GM18867 (cell line): ENCODE measurements at regions not wholly inside any gene's neighbourhood (a gene's known extent, or its start where the extent isn't known, plus 50 kb on each side); places are given as distances from the start of the nearest gene placed in this dataset.

ENCODE experiments used
- ATAC-seq: cut with Tn5 transposase; IDR thresholded peaks from one replicate; pipeline ENCODE4 v1.9.1; 2021; ENCODE audit warnings: mild to moderate bottlenecking, moderate library complexity; ENCODE audit not compliant: unreplicated experiment

DNA sequence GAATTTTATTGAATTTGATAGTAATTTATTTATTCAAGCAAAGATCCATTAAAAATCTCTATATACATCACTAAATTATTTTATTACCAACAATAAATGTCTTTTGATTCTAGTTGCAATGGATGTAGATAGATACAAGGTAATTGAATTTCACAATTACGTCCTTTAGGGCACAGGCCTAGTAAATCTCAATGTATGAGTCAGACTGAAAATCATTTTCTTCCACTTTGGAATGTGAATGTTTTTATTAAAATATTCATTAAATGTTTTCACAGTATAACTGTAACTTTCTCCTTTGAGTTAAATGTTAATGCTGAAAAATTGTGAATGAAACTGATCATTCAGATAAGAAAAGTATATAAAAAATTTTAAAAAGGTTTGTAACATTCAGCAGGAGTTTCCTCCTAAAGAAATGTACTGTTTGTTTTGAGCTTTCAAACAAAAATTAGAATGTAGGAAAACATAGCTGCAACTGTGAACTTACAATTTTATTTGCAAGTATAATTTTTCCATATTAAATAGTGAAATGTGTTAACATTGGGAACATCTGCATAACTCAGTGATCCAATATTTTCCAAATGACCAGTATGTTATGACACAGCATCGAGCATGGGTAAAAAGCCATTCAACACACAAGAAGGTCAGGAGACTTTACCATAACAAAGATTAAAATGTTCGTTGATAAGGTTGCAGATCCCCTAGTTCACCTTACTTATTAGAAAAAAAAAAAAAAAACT lies 663.7 kb downstream of the METTL4 start:
- no peak for ATAC-seq

DNA sequence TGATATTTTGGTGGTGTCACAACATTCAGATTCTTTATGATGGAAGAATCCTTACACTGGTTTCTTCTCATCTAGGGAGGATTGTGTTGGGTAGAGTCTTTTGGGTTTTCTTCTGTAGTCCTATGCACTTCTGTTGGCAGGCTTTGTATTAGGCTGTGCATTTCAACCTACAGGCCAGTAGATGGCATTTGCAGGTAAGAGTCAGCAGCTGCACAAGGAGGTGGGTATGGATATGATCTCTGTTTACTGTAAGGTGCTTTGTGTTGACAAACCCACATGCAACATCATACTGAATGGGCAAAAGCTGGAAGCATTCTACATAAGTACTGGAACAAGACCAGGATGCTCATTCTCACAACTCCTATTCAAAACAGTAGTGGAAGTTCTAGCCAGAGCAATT lies 656.8 kb downstream of the METTL4 start:
- peak; percentile 76 for ATAC-seq

DNA sequence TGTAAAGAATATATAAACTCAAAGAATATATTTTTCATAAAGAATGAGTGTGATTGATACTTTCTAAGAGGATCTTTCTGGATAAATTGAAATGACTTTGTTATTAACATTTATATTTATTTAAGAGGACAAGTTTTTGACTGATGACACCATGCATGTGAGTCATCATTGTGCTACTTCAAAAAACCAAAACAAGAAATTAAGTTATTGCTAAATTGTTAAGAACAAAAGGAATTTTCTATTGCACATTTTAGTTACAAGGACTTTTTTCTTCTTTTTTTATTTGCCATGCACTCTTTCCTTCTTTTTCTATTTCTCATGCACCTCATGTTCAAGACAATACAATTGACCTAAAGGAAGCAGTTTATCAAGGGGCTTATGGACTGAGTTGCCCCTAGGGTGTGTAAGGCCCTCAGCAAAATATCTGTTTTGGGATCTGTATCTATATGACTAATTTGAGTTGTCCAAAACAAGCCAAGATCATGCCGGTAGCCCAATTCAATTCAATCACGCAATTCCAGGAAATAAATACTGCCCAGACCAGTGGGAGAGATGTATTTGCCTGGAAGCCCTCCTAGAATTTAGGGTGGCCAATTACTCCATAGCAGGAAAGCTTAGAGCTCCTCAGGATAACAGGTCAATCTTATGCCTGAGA lies 654.3 kb downstream of the METTL4 start:
- ATAC-seq = no peak

- no peak for ATAC-seq
Observed at GRCh38 chr18:1917569-1917968, 653.7 kb downstream of the METTL4 start.

DNA sequence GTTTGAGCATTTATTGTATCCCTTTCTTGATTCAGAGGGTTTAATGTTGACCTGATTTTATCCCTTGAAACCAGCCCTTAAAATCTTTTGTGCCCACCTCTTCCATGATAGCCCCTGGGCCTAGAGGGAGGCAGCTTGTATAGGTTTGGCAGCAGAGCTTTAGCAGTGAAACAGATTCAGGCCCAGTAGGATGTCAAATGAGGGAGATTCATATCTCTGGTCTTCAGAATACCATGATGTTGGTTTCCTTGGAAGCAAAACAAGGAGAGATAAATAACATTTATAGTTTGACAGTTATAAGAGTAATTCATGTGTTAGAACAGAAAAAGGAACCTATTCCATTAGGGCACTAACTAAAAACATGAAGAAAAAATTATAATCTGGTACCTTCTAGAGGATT lies 649.2 kb downstream of the METTL4 start:
- no peak for ATAC-seq

DNA sequence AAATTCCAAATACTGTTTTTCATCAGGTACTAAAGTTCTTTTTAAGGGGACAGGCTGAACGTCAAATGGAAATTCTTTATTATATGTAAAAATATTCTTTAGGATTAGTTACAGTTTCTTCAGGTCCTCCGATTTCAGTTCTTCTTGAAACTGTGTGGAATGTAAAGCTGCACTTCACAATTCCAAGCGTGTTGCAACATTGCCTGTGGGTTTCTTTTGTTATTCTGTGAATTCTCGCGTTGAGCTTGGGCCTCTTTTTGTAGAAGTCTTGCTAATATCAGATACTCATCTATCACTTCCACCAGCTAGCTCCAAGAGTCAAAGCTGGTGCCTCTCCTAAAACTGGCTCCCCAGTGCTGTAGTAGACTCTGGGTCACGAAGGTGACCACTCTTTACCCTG lies 642.6 kb downstream of the METTL4 start:
- no peak for ATAC-seq

DNA sequence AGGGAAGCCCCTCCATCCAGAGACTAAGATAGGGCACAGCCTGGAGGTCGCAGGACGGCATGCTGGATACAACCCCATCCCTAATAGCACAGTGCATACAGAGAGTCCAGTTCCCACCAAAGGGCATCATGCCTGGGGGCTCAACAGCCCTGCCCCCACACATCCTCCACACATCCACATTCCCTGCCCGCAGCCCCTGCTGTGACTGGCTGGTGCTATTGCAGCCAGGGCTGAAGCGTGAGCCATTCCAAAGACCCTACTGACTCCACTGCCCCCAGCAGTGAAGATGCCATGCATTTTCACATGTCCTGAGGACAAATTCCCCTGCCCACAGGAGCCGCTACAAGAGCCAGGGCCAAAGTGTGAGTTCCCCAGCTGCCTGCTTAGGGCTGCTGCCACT lies 641.6 kb downstream of the METTL4 start:
- no peak for ATAC-seq

DNA sequence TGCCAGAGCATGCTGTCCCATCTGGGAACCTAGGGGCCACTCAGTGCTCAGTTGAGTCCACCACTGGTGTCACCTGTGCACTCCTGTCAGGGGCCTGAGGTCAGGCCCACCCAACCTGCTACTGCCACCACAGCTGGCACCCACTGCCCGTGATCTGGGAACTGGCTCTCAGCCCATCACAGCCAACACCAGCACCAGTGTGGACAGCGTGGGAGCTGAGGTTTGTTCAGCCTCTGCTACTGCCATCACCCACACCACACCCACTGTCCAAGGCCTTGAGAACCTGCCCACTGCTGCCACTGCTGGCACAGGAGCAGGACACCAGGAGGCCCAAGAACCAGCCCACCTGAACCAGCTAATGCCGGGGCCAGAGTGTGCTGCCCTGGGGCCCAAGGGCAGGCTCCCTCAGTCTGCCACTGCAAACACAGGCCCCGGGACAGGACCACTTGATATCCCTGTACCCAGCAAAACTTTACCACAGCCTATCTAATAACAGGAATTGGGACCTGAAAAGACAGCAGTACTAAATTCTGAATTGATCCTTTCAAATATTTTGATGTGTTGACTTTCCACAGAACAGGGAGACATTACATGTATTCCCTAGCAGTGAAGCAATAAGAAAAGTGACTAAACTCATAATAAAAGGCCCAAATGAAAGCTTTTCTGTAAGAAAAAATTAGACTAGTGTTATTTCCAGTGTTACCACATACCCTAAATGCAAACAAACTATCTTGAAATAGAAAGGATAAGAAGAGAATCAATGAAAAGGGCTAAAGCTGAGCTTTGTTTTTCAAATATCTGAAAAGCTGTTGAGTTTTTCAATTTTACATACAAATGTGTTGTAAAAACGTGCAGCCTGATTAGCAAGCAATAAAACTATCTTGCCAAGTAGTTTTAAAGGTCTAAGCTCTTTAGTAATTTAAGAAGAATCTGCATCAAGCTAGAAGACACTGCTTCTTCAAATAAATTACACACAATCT lies 640.7 kb downstream of the METTL4 start:
- no peak for ATAC-seq

- ATAC-seq = no peak
Observed at GRCh38 chr18:1952486-1952885, 618.8 kb downstream of the METTL4 start.

DNA sequence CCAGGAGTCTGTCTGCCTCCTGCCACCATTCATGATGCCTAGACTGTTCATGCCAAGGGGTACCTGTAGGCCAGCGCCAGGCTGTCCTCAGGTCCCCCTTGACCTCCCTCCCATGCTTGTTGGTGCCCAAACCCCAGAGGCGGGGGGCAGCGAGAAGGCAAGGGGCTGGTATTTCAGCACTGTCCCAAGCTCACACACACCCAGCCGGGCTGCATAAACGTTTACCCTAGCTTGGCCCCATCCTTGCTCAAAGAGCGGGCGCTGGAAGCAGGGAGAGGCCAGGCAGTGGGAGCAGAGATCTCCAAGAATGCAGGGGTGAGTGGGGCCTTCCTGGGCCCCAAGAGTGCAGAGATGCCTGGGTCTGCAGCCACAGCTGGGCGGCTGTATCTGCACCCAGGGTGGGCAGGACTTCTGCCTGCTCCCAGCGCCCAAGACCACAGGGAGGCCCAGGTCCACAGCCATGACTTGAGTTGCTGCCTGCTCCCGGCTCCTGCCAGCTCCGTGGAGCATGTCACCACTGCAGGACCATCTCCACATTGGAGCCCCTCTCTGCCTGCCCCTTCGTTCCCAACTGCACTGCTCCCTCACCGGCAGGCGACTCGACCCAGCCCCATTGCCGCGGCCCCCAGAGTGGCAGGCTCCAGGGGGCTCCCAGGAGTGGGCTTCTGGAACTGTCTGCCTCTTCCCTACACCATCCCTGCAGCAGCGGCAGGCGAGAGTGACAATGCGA lies 616.6 kb downstream of the METTL4 start:
- ATAC-seq = no peak

- no peak for ATAC-seq
Observed at GRCh38 chr18:1958798-1959197, 612.5 kb downstream of the METTL4 start.

- no peak for ATAC-seq
Observed at GRCh38 chr18:1965016-1965415, 606.3 kb downstream of the METTL4 start.

- no peak for ATAC-seq
Observed at GRCh38 chr18:1965541-1965940, 605.8 kb downstream of the METTL4 start.

DNA sequence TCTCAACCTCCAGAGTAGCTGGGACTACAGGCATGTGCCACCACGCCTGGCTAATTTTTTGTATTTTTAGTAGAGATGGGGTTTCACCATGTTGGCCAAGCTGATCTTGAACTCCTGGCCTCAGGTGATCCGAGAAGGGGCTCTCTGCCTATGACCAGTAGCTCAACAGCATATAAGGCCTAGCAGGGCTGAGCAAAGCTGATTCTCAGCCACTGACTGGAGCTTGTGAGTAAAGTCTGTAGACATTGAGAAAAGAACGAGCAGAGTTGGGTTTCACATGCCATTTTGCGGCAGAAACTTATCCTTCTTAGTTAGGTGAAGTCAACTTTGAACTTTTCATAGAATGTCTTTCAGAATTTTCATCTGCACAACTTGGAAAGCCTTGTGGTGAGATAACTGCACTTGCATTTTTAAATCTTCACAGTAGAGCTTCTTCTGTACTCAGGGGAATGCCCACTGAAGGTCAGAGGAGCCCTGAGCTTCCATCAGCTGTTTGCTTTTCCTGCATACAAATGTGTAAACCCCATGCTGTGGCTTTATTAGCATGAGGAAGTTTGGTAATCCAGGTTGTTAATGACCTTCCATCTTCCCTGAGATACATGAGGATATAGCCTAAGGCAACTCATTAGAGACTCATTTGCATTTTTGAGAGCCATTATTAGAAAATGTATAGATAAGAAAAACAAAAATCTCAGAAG lies 602.4 kb downstream of the METTL4 start:
- ATAC-seq = no peak

DNA sequence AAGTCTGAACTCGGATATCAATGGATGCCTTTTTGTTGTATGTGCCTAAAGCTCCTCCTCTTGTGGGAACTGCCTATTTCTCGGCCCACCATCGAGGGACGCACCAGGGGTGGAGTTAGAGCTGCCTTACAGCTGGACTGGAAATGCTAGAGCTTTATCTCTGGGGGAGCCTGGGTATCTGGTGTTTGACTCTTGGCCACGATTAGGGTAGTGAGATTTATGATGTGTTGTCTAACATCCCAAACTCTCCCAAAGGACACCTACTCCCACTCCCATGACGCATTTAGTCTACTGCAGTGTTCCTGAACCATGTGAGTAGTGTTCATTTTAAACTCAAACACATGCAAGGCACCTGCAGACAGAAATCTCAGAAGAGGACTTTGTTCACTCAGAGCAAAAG lies 594.8 kb downstream of the METTL4 start:
- no peak for ATAC-seq

DNA sequence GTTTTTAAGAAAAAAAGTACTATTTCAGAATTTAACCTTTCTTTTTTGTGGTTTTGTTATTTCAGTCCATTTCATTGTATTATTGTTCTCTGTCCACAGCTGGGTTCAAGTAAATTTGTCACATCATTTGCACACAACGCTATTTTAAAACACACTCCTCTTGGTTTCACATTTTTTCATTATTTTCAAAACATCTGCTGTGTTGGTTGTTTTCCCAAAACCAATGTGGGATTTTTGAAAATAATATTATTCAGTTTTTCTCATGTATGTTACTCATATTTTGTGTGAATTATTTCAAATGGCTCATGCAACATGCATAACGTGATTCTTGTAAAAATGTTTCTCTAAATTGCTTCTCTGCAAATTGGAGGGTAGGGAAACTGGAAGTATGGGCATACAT lies 589.2 kb downstream of the METTL4 start:
- no peak for ATAC-seq

GRCh38 chr18:1983746-1984515 lies 587.4 kb downstream of the METTL4 start:
- ATAC-seq = no peak

GRCh38 chr18:1993866-1994265 lies 577.4 kb downstream of the METTL4 start:
- no peak for ATAC-seq

GRCh38 chr18:1994471-1994870 lies 576.8 kb downstream of the METTL4 start:
- ATAC-seq = no peak
